GM18873 (cell line): ENCODE measurements at regions not wholly inside any gene's neighbourhood (a gene's known extent, or its start where the extent isn't known, plus 50 kb on each side); places are given as distances from the start of the nearest gene placed in this dataset.

Source experiments
- ATAC-seq: cut with Tn5 transposase; IDR thresholded peaks from one replicate; pipeline ENCODE4 v1.9.1; 2021; ENCODE audit warnings: mild to moderate bottlenecking, moderate library complexity, moderate number of reproducible peaks; ENCODE audit not compliant: unreplicated experiment, low FRiP score

DNA sequence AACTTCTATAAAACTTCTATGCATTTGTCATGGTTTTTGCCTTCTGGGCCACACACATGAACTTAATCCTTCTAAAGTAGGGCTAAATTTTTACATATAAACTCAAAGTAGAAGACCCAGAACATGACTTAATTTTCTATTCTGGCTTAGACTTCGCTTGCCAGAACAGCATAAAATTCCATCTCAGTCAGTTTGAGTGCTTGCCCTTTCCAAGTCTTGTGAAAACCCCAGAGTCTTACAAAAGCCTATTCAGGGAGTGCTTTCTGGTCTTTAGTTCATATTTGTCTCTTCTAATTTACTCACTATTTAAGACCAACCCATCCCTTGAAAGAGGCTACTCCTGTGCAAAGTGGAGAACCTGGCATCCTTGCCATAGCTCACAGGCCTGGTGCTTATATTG lies 201.6 kb upstream of the MEOX2 start:
- ATAC-seq = no peak

DNA sequence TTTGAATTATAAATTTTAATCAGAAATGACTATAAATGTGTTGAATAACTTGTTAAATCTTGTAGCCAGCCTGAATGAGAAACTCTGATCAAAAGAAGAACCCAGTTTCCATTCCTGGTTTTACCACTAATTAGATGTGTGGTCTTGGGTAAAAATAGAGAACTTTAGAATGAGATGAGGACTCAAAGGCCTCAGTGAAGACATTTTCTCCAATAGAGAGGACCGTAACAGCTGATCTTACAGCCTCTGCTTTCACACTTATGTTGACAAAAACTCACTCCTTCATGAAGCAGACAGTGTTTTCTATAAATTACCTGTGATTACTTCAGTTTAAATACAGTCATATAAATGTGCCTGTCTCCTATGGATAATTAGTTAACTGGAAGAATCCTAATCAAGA lies 200.1 kb upstream of the MEOX2 start:
- ATAC-seq = no peak

DNA sequence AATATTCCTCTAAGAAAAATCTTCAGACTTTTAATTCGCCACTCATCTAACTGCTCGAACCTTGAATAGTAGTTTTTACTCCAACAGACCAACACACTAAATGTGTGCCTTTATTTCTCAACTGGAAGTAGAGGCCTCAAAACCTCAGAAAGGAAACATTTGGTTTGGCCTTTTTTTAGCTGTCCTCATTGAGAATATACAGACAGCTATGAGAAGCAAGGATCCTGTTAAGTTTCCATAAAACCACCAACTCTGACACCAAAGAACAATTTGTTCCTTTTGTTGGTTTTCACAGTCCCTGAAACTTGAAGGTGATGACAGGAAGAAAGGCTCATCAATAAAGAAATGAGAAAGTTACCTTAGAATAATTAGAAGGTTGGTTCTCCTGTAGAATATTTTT lies 199.2 kb upstream of the MEOX2 start:
- ATAC-seq = no peak

DNA sequence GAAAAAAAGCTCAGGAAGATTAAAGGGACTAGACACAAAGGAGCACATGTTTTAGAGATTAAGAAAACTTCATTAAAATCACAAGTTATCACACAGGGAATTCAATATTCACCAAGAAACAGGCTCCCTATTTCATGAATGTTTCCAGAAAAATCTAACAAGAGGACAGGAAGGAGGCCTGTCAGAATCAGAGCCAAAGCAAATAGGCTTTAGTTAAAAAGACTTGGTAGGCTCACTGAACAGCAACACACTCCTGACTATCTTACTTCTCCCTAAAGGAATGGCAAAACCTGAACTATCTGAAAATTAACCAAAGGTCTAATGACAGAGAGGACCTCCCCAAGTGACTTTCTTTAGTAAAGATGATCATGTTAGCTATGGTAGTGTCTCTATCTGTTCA lies 188.3 kb upstream of the MEOX2 start:
- no peak for ATAC-seq

DNA sequence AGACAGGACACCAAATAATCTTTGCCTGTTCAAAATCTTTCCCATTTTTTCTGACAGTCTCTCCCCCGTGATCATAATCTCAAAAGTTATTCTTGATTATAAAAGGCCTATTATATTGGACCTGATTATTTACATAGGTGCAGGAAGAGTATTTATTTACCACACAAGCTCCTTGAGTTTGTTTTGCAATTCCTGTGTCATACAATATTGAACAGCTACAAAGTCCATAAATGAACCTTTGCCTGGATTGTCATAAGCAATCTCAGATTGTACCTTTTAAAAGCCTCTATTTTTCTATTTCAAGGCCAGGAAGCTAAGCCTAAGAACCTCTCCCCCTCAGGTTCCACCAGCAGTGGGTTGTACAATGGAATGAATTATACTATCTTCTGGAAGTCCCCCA lies 183.9 kb upstream of the MEOX2 start:
- no peak for ATAC-seq

DNA sequence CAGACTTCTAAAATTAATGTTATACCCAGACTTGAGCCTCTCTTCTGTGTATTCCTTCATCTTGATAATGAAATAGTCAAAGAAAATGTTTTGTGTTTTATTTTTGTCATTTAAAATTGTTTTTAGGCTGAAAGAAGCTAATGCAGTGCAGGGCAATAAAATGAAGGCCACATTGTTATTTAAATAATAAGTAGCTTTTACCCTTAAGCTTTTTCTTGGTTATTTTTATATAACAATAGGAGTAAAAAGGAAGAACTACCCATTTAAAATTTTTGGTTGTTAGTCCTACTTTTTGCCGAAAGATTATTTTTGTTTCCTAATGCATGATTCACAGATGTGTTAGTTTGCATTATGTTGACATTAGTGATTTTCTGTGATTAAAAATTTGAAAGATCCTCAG lies 181.0 kb upstream of the MEOX2 start:
- no peak for ATAC-seq

DNA sequence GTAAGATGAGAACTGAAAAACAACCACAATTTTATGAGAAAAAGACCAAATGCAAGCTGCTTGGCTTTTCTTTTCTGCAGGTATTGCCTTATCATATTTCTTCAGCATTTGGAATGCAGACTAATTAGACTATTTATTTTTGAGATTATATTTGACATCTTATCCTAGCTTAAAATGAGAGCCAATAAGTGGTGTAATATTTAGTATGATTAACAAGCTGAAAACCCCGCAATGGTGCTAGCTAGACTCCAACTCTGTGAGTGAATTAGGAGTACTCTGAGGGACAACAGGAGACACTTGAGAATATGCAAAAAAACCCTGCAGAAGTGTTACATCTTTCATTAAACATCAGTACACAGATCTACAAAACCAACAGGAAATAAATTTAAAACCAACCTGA lies 180.3 kb upstream of the MEOX2 start:
- no peak for ATAC-seq

DNA sequence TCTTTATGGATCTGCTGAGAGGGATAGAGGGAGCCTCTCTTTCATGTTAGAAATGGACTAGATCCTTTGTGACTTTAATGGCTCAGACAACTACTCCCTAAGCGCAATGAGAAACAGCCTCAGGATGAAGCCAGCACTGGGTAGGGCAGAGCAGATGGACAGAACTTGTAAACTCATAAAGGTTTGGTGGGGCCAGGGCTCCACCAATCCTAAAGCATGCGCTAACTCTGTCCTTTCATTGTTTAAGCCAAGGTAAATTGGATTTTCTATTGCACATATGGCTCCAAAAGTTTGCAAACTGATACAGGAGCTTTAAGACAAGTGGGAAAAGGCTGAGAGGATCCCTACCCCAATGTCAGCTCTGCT lies 178.1 kb upstream of the MEOX2 start:
- ATAC-seq = no peak

DNA sequence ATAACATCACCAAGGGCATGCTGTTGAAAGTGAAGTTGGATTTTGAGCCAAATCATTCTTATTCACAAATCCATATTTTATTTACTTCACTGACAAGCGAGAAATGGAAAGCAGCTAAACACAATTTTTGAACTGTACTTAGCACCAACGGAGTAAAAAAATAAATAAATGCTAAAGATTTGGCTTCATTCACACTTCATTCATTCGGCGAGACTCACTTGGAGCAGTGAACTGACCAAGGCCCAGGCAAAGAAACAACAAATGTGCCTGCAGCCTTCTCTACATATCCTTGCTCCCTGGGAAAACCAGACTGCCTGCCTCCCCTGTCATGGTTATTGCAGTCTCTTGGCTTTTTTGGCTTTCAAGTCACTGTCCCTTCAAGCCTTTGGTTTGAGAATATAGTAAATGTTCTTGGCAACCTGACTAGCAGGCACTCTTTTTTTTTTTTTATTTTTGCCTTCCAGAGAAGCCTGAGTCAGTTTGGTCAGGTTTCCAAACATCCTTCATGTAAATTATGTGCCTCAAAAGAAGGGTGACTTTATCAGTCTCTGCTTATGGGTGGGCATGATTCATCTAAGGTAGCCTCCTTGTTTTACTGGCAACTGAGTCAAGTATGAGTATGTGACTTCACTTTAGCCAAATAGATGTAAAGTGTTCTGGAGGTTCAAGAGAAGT lies 177.6 kb upstream of the MEOX2 start:
- ATAC-seq = no peak

DNA sequence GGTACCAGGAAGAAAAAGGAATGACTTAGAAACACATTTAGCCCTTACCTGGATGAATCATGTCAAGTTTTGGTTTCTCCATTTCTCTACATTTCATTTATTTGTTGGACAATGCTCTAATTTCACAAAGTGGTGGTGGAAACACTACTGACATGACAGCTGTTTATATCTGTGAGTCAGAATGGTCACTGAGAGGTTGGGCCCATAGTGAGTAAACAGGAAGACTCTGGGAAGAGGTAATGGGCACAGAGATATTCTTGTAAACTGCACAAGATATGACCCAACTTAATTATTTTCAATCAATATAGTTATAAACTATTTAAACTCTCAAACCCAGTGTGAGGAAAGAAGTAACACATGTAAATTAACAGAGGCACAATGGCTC lies 176.3 kb upstream of the MEOX2 start:
- no peak for ATAC-seq

DNA sequence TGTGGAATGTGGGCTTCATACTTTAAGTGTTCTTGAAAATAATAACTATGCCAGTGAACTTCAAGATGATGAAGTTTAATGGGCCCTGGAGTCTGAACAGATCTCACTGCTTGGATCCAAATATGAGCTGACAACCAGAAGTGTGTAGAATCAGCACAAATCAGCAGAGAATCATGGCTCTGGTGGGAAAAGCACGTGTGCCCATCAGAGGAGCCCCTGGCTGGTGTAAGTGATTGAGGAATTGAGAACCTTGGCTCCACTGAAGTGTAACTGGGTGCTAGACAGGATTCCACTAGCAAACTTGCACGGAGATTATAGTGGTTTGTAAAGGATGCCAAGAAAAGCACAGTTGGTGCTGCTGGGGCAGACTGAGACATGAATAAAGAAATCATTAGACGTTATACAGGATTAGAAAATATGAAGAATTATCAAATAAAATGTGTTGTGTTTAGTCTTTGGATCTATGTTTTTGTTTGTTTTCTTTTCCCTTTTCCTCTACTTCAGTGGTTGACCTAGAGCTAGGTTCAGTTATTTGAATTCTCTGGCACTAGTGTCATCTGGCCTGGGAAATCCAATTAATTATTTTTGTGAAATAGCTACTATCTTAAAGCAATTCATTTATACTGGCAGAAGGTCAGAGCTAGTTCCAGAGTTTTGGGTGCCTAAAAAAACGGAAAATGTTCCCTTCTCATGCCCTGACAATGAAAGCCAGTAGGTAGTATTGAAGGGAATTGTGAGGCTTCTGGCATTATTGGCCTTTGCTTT lies 175.7 kb upstream of the MEOX2 start:
- no peak for ATAC-seq

DNA sequence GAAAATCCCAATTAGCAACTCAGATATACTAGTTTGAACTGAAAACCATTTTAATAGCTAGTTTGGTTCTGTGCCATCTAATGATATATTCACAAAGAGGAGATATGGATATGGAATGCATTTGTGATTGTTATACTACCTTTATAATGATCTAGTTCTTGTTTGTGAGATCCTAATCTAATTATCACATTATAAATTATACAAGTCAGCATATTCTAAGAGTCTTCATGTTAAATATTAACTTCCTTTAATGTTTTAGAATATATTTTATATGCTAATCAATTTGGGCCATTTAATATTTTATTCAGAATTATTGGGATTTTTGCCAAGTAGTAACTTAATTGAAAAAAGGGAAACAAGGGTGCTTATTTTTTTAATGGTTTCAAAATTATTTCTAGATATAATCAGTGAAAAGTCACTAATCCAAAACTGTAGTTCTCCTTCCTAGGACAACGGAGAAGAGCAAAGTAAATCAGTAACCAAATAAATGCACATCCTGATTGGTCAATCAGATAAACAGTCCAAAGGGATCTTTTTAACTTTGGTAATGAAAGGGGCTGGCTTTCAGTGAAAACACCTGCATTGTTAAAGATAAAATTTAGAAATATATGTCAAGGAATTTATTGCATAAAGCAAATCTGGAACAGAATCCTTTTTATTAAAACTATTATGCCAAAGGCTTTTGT lies 173.9 kb upstream of the MEOX2 start:
- no peak for ATAC-seq

DNA sequence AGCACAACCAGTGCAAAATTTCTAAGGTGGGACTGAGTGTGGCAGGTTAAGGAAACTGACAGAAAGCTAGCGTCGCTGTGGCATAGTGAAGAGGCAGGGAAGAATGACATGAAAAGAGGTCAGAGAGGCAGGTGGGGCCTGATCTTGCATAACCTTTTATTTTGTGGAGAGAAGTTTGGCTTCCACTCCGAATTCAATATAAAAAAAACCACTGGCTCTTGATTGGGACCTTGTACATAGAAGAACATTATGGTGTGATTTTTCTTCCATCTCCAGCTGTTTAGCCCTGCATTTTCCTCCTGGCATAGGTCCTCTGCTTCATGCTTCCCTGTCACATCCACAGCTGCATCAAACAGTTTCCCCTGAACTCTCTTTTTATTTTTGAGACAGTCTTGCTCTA lies 170.5 kb upstream of the MEOX2 start:
- no peak for ATAC-seq

DNA sequence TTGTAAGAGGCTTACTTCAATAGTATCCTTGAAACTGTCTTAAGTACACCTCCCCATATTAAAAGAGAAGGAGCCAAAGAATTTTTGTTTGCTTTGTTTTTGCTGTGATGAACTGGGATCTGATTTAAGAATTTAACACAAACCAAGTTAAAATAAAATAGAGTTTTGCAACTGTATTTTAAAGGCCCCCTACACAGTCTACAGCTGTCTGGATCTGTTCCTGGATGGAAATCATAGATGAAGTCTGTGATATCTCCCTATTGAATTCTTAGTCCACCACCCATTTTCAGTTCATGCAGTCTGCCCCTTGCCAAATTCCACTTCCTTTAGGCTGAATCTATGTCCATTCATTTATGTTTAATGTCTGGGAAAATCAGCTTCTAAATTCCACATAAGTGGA lies 169.8 kb upstream of the MEOX2 start:
- no peak for ATAC-seq

DNA sequence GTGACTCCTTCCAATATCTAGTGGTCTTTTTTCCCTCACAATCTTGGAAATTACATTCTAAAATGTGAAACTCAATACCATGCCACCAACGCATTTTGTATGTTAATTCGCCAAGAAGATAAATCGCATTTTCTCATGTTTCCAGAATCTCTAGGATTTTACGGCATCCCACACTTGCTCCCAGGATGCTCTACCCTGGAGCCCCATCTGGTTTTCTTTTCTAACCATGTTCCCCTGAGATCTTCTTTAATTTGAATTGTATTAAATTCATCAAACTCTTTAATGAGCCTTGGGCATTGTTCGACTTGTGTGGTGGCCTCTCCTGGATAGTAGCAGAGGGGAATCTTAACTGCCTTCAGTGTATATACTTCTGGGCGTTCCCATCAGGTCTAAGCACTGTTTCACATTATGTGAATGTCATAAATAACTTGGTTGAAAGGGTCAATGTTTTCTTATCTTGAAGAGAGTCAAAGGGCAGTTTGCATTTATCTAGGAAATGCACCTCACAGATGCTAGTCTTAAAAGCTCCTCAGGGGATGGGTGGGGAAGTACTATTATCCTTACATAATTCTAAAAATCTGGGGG lies 169.1 kb upstream of the MEOX2 start:
- no peak for ATAC-seq

DNA sequence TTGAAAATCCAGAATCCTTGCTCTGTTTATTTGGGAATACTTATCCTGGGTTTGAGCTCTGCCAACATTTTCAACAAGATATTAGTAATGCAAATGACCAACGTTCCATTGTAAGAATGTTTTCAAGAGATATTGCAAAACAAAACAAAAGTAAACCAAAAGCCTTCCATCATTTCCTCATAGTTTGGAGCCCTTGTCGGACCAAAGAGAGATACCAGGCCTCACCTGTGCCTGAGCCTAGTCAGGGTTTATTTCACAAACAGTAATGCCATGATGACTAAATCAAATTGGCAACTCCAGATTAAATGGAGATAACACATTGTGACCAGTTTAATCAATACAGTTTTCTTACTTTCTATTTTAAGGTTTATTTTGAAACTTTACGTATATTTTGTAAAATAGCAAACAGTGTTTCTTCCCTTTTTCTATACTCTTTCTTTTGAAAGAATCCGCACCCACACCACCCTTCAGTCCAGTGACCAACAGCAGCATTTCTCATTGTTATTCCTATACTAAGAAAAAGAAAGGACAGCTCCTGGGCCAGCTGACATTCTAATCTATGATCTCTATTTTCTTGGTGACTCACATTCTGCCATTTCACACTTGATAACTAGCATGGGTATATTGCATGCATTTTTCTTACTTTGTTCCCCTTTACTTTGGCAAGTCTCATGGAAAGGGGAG lies 168.5 kb upstream of the MEOX2 start:
- ATAC-seq = no peak

DNA sequence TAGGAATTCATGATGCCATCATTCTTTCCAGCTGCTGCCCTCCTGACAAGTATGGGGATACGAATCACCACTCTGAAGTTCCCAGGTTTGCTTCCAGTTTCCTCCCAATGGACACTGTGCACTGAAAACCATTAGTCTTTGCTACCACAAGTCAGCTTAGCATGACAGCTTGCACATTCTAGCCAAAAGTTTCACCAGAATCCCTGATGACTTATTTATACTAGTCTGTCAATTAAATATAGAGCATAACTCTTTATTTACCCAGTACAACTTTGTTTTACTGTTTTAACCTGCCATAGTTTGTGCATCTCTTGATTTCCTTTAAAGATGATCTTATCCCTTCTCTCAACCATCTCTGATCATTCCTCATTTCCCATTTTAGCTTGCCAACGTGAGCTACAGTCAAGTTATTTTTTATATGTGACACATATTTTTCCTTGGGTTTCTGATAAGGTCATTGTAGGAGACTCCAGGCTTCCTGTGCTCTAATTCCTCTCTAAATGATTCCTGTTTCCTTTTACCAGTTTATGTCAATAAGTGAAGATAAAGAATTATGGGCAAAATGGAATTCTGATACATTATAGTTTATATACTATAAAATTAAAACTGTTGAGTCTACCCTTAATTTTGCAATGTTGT lies 167.5 kb upstream of the MEOX2 start:
- no peak for ATAC-seq

DNA sequence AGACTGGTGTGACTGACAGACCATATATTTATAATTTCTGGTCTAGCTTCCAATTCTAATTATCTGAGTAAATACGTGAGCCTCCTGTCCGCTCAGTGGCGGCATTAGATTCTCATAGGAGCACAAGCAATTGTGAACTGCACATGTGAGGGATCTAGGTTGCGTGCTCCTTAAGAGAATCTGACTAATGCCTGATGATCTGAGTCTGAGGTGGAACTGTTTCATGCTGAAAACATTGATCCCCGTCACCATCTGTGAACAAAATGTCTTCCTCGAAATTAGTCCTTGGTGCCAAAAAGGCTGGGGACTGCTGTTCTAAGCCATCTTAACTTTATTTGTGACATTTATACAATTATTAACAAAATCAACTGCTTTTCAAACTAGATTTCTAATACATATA lies 164.7 kb upstream of the MEOX2 start:
- no peak for ATAC-seq

DNA sequence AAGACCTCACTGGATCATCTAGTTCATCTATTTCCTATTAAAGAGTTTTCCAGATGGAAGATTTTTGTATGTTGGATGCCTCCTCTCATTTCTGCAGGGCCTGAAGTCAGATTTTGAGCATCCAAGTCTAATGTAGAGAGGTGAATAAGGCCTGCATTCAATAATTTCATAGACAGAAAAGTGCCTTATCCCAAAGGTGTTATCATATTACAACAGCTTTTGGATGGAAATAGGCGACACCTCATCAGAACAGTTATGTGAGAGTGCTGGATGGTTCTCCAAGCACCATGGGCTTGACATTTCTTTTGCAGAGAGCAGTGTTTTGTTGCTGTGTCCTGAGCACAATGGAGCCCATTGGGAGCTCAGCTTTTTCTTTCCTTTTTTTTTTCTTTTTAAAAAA lies 162.4 kb upstream of the MEOX2 start:
- no peak for ATAC-seq

DNA sequence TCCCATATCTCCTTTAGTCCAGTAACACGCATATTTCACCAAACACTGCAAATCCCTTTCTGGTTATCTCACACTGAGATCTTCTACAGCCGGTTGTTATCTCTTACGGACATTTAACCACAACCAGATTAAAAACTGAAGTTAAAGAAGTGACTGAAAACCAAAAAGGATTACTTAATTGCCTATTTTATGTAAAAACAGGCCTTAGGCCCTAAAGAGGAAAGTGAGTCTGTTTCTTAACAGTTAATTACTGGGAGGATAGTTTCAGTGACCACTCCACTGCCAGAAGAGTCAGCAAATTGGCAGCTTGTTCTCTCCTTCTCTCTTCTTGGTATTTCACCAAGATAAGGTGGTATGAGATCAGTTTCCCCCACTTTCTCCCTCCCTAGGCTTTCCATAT lies 161.9 kb upstream of the MEOX2 start:
- no peak for ATAC-seq

DNA sequence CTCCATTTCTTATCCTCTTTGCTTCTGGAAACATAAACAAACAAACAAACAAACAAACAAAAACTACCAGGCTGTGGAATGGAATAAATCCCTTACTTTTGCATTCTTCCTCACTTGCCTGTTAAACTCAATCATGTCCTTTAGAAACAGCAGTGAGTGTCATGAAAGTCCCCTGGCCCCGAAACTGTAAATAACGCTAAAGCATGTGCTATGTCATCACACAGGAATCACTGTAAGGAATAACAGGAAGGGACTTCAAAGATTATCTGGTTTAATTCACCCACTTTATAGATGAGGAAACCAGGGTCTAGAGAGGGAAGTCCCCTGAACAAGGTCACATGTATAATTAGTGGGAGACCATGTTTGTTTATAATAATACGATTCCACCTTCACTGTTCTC lies 159.4 kb upstream of the MEOX2 start:
- no peak for ATAC-seq
